GM21367 (cell line): ENCODE measurements at regions not wholly inside any gene's neighbourhood (a gene's known extent, or its start where the extent isn't known, plus 50 kb on each side); places are given as distances from the start of the nearest gene placed in this dataset.
A peak's percentile ranks its signal among the peaks of the same experiment; 100 is the strongest.
"Not testable (repeated sequence)": the region's sequence is repeated elsewhere in the genome, so short reads cannot be mapped to it uniquely, and the experiment has no call there.

Experiments used
- ATAC-seq: cut with Tn5 transposase; IDR thresholded peaks from one replicate; pipeline ENCODE4 v1.9.1; 2021; ENCODE audit not compliant: unreplicated experiment

DNA sequence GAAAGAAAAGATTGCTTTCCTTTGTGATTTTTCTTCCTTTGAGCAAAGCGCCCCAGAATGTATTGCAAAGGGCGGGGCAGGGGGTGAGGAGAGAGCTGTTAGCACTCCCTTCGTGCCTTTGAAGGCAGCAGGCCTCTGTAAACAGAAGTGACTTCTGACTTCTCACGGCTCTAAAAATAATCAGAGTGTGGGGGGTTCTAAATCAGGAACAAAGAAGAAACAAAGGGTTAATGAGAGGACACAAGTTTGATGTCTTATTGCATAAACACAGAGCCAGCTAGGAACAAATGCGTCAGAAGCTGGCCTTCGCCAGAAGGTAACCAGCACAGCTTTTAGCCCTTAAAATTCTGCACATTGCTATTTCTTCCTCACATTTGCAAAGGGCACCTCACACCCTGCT, 626.2 kb downstream of the MID1IP1 start:
- no peak for ATAC-seq

DNA sequence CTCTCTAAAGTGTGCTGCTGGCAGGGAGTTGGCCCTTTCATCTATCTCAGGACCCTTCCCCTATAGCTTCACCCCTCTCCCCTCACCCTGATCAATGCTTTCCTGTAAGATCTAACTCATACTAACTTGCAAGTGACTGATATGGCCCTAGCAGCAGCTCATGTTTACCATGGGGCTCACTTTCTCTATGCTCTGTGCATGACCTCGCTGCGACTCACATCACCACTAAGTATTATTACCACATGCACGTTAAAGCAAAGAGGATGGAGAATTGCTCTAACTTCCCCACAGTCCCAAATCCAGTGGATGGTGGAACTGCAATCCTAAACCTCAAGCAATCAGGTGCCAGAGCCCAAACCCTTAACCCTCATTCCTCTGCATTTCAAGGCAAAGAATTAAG, 626.6 kb downstream of the MID1IP1 start:
- no peak for ATAC-seq

DNA sequence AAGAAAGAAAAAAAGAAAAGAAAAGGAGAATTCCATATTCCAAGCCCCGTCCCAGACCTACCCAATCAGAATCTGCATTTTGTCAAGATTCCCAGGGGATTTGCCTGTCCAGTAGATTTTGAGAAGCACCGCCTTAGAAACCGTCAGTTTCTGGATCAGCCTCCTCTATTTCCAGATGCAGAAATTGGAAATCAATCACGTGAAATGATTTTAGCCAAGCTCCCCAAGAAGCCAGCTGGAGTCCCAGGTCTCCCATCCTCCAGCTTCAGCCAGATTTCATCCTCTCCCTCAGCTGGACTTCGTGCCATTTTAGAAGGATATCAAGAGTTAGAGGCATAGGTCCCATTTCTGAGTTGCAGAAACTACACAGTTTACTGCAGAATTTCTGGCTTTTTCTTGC, 629.3 kb downstream of the MID1IP1 start:
- no peak for ATAC-seq

DNA sequence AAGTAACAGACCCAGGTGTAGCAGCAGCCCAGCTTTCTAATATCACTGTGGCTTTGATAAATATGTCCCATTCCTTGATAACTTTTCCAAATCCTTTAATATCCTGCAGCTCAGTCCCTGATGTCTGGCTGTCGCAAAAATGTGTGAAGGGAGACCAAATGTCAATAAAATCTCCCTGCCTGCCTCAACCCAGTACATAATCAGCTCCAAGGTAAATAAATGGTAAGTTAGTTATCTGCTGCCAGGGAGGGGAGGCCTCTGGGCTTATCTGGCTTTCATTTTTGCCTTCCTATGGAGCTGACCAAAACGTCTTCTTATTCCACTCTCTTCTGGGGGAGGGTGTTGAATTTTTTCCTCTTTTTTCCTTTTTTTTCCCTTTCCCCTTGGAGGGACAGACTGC, 630.6 kb downstream of the MID1IP1 start:
- no peak for ATAC-seq

DNA sequence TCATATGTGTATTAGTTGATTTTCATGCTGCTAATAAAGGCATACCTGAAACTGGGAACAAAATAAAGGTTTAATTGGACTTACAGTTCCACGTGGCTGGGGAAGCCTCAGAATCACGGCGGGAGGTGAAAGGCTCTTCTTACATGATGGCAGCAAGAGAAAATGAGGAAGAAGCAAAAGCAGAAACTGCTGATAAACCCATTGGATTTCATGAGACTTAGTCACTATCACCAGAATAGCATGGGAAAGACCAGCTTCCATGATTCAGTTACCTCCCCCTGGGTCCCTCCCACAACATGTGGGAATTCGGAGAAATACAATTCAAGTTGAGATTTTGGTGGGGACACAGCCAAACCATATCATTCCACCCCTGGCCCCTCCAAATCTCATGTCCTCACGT, 633.4 kb downstream of the MID1IP1 start:
- not testable (repeated sequence) for ATAC-seq

DNA sequence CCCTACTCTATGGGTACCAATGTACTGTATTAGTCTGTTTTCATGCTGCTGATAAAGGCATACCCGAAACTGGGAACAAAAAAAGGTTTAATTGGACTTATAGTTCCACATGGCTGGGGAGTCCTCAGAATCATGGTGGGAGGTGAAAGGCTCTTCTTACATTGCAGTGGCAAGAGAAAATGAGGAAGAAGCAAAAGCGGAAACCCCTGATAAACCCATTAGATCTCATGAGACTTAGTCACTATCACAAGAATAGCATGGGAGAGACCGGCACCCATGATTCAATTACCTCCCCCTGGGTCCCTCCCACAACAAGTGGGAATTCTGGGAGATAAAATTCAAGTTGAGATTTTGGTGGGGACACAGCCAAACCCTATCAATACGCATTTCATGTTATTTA, 635.3 kb downstream of the MID1IP1 start:
- ATAC-seq: not testable (repeated sequence)

DNA sequence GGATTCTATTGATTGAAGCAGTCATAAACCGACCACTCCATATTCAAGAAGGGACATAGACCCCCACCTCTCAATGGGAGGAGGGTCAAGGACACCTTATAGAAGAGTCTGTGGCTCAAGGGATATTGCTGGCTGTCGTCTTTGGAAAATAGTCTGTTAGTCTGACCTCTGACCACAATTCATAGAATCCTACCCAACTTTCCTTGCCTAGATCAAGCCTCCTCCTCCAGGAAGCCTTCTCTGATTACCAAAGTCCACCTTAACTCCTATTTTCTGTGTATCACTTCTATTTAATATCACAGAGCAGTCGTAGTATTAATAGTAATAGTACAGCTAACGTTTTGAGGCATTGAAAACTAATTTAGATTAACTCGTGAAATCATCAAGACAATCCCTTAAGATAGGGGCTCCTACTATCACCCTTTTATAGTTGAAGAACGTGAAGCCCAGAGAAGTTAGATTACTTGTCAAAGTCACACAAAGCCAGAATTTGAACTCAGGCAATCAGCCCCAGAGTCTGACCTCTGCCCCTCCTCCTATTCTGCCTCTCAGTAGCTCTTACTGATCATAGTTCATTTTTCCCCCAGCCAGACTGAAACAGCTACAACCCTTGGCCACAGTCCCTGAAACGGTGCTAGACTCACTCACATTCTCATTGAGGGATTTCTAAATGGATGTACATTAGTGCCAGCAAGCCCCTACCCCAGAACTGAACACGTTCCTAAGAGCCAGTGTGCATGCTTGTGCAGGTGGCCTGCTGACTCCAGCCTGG, 636.6 kb downstream of the MID1IP1 start:
- ATAC-seq: no peak

DNA sequence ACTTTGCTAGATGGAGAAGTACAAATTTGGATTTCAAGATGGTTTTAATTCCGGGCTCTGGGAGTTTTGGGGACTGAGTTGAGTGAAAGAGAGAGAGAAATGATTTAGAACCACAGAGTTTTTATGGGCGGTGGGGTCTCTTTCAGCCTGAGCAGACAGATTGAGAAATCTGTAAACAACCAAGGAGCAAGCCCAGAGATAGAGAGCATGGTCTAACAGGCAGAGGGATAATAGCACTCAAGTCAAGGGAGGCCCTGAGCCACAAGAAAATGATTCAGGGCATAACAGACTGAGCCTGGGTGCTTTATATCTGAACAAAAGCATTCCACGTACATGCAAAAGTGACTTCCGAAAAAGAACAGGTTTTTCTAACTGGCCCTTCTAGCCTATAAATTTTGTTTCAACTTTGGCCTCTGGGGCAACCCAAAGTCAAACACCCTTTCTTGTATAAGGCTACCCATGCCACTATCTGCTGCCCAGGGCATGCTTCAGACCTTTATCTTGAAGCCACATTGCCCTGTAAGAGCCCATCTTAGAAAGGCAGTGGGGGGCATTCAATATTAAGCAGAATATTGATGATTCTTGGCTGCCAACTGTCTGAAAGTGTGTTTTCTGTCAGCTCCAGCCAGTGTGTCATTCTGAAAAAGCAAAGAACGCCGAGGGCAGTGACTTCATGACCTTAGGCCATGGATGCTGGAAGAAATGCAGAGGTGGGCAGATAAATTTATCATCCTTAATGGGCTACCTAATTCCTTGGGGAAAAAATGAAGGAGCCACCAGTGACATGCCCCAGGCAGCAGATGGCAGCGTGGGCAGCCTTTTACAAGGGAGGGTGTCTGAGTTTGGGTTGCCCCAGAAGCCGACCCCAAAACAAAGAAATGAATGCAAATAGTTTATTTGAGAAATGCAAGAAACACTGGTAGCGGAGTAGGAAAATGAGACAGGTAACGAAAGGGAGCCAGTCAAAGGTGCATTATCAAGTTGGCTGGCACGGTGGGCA, 637.6 kb downstream of the MID1IP1 start:
- no peak for ATAC-seq

DNA sequence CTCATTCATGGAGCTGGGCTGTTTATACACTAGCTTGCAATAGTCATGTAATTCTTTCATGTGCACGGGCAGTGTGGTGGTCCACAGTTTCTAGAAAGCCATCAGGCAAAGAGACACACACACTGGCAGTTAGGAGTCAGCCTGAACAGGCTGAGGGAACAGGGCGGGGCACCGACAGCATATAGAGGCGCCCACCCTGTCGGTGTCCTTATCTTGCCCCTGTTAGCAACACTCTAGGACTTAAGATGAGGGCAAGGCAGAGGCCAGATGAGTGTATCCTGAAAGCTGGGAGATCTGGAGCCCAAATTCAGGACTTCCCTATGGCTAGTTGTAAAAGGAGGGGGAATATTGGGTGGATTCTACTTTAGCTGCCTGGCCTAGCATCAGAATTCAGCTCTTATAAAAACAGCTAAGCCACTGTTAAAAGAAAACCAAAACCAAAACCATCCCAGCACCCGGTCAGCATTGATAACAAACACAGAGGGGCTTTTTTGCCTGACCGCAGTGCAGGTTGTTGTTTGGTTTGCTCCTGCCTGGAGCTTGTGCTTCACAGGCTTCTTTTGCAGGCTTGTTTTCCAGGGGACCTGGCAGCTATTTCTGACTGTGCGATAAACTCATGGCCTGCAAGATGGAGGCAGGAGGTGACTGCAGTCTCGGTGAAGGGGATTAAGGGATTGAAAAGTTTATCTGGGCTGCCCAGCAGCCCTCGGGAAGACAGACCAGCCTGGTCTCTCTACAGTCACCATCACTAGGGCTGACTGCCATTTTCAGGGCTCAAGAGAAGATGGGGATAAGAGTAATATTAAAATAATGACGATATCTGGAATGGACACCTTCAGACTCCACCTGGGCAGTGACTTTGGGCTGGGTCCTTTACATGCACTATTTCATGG, 638.9 kb downstream of the MID1IP1 start:
- peak; percentile 53 for ATAC-seq

DNA sequence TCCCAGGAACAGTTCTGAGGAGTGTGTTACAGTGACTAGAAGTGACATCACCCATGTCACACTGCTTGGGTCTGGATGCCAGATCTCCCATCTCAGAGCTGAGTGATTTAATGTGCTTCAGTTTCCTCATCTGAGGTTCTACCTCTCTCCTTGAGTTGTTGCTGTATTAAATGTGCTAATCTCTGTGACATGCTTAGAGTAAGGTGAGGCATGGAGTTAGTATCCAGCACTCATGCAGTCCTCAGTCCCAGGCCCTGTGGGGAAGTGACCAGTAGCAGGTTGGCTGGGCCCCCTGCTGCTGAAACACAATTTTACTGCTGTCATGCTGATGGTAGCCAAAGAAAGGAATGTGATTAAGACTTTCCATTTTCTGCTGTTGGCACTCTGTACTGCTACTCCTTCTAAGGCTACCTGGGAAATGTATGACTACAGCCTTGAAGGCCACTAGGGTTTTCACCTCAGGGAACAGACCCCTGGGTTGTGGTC, 639.6 kb downstream of the MID1IP1 start:
- no peak for ATAC-seq

DNA sequence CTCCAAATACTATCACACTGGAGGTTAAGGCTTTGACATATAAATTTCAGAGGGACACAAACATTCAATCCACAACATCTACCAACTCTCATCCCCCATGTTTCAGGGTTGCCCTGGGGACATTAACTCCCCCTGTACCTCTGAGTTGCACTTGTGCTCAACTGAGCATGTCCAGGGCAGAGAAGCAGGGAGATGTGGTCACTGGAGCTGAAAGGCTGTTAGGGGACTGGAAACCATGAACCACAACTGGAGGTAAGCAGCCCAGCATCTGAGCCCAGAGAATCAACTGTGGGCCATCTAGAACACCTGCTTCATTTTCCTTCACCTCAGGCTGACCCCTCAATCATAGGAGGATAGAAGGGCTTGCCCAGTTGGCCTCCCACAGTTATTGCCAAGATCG, 641.1 kb downstream of the MID1IP1 start:
- ATAC-seq: no peak

DNA sequence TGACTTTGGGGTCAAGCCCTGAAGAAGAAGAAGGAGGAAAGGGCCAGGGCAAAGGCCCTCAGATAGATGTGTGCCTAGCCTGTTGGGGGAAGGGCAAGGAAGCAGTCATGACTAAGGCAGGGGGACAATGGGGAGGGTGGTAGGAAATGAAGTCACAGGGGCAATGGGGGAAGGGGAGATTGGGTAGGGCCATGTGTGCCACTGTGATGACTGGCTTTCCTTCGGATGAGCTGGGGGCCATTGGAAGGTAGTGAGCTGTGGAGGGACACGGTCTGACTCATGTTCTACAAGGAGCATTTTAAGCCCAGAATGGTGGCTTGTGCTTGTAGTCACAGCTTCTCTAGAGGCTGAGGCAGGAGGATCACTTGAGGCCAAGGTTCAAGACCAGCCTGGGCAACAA, 642.0 kb downstream of the MID1IP1 start:
- ATAC-seq: no peak

DNA sequence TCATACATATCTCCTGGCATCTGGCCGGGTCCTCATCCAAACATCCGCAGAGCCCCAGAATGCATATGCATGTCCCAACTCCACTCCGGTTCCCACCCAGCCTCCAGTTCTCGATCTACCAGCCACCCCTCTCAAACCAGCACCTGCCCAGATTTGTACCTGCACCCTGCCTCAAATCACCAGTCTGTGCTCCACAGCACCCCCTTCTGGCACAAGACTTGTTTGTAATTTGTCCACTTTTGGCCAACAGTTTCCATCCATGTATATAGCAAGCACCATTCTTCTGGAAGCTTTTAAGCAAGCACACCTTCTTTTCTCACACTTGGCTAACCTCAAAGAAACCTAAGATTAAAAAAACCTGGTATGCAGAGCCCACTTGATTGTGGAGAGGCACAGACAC, 644.1 kb downstream of the MID1IP1 start:
- ATAC-seq: no peak

DNA sequence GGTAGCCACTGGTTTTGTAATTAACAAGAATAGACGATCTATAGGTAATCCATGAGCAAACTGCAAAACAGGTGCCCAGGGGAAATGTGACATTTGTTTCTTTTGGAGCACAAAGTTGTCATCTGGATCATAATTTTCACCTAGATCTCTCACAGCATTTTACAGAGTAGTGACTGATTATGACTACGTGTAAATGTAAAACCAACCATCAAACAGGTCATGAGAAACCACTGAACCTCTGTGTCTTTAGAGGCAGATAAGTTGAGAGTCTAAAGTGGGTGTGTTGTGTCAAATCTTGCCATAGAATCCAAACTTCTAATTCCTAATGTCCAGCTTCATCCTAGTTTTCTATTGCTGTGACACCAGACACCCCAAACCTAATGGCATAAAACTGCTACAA, 648.1 kb downstream of the MID1IP1 start:
- ATAC-seq: no peak

DNA sequence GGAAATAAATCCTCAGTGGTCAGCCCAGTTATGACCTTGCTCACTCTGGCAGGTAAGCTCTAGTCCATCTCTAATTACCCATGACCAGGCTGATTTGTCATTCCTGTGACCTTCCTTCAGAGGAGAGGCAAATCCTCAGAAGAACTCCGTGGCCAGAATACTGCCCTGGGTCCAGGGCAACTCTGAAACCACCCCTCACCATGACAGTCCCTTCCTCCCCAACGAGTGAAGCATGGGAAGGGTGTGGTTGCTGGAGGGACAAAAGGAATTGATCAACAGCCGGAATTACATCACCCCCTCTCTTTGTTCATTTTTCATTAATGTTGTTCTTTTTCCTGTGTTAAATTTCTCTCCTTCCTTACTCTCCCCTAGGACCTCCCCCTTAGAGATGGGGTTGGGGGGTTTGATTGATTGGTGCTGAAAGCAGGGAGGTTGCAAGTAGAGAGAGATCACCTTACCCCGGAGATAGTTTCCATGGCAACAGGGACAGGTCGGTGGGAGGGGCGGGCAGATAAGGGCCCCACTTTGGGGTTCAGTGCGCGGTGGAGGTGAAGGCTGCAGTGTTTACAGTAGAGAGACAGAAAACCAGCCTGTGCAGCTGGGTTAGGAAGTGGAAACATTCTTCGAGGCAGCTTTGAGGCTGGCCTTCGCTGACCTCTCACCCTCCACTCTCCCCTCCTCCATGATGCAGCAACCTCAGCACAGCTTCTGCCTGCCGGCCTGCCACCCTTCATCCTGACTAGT, 647.4 kb downstream of the BCOR start:
- ATAC-seq: no peak

DNA sequence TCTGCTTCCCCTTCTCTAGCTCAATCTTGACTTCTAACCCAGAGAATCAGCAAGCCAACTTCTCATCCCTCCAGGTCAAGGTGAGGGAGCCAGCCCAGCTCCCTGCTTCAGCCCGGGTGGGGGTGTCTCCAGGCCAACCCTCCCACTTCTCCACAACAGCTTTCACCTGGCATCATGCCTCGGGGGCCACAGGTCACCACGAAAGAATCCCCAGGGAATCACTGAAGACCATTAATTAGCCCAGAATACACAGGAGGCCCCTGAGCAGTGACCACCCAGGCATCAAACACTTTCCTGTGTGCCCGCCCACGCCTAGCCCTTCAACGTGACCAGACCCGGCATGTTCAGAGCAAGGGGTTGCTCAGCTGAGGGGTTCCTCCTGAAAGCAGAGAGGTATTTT, 646.7 kb downstream of the BCOR start:
- no peak for ATAC-seq

DNA sequence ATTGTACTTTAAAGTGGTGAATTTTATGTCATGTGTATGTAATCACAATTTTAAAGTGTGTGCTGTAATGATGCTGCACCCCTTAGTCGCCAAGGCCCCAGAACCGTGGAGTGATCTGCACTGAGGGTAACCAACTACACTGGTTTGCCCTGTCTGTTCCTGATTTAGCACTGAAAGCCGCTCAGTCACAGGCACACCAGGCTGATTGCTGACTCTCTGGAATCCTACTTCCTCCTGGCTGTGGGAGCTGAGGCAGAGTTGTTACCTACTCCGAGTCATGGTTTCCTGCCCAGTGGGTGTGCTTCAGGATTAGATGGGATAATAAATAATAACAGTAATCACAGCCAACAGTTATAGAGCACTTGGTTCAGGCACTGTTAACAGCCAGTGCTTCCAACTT, 645.4 kb downstream of the BCOR start:
- no peak for ATAC-seq

DNA sequence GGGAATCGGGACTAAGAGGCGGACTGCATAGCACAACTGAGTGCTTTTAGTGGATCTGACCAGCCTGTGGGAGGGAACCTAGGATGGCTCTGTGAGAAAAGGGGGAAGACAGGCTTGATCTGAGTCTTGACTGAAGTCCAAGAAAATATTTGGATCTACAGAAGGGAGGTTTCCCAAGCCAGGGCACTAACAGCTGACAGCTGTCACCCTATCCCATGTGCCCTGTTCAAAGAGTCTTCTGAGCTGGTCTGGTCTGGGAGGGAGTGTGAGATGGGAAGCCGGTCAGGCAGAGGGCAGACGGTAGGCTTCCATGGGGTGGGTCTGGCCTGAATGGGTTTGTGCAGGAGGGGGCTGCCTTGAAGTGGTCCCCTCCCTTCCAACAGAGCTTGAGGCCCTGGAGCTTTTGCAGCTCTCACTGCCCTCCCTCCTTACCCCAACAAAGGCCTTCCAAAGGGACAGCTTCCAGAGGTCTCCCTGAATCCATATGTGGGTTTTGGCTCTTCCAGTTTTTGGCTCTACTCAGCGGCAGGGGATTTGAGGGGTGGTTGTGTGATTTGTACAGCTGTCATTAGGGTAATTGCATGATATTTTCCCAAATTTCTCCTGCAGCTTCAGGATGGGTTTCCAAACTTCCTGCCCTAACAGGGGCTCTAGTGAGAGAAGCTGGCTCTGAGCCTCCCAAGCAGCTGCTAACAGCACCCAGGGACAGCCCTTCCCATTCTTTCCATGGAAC, 643.7 kb downstream of the BCOR start:
- no peak for ATAC-seq

DNA sequence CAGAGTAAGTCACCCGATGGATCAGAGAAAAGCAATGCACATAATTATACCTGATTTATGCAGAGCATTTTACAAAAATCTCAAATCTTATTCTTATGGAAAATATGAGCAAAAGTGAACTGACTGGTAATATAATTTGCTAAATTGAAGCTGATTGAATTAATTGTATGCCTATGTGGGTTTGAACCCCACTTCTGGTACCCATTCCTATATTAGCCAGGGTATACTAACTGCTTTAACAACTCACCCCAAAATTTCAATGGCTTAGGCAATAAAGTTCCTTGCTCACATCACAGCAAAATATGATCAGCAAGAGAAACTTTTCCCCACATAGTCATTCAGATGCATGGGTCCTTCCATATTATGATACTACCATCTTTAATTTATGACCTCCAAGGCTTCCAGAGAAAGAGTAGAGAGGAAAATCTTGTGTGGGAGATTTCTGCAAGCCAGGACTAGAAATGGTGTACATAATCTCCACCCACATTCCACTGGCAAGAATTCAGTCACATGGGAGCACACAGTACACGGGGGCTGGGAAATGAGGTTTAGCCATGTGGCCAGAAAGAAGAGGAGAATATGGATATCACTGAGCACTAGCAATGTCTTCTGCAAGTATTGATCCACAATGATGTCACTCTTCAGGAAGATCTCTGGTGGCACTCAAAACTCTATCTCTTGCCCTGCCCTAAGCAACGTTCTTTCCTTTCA, 640.7 kb downstream of the BCOR start:
- no peak for ATAC-seq
